ENCODE measurements at regions not wholly inside any gene's neighbourhood (a gene's known extent, or its start where the extent isn't known, plus 50 kb on each side); places are given as distances from the start of the nearest gene placed in this dataset.
"Not testable (repeated sequence)": the region's sequence is repeated elsewhere in the genome, so short reads cannot be mapped to it uniquely, and the experiment has no call there.

DNA sequence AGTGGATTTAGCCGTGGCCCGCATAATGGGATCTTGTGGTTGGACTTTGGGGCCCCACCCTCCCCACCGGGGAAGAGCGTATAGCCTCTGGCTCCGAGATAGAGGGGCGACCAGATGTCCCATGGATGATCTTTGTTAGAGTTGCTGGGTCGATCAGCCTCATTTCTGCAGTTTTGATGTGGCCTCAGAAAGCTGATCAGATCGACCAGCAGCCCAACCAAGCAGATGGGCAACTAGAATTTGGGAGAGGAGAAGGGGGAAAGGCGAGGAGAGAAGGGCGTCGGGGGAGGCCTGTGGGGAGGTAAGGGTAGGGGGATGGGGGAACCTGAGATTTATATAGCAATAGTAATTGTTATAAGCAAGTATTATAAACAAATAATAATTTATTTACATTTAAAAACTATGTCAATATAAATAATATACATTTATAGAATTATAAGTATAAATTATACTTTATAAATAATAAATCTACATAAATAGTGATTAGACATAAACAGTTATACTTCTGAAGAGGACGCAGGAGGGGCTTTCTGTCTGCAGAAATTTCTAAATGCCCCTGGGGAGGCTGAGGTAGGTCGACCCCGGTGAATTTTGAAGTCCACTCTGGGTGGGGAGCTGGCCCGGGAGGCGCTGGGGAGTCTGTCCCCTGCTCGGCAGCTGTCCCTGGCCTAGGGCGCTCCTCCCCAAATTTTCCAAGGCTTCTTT is 136.3 kb downstream of the KCNJ12 start:
- no peak for TF ChIP-seq POLR2AphosphoS5 (IDR thresholded peaks at IDR 0.05)
- TF ChIP-seq, protein P1, sequence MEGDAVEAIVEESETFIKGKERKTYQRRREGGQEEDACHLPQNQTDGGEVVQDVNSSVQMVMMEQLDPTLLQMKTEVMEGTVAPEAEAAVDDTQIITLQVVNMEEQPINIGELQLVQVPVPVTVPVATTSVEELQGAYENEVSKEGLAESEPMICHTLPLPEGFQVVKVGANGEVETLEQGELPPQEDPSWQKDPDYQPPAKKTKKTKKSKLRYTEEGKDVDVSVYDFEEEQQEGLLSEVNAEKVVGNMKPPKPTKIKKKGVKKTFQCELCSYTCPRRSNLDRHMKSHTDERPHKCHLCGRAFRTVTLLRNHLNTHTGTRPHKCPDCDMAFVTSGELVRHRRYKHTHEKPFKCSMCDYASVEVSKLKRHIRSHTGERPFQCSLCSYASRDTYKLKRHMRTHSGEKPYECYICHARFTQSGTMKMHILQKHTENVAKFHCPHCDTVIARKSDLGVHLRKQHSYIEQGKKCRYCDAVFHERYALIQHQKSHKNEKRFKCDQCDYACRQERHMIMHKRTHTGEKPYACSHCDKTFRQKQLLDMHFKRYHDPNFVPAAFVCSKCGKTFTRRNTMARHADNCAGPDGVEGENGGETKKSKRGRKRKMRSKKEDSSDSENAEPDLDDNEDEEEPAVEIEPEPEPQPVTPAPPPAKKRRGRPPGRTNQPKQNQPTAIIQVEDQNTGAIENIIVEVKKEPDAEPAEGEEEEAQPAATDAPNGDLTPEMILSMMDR (IDR thresholded peaks at IDR 0.05) = no peak
- no peak for TF ChIP-seq POLR2A (IDR thresholded peaks at IDR 0.05)
- no peaks in the 10 kb centered on the region for H3K9me3 ChIP-seq
- H3K4me3 ChIP-seq = peak overlapping the region in 1 of 3 donors; percentile 56
- no peak overlapping the region for H3K27ac ChIP-seq
- intact Hi-C loops (cut with DNase I; ENCODE audit: low total_unique reads) = no loop called here
- no peaks in the 10 kb centered on the region for H3K36me3 ChIP-seq
- DNase-seq (ENCODE audit: low spot score in 2 of 2) = no peak
- H3K27me3 ChIP-seq = no peaks in the 10 kb centered on the region
- no peaks in the 10 kb centered on the region for H3K4me1 ChIP-seq

DNA sequence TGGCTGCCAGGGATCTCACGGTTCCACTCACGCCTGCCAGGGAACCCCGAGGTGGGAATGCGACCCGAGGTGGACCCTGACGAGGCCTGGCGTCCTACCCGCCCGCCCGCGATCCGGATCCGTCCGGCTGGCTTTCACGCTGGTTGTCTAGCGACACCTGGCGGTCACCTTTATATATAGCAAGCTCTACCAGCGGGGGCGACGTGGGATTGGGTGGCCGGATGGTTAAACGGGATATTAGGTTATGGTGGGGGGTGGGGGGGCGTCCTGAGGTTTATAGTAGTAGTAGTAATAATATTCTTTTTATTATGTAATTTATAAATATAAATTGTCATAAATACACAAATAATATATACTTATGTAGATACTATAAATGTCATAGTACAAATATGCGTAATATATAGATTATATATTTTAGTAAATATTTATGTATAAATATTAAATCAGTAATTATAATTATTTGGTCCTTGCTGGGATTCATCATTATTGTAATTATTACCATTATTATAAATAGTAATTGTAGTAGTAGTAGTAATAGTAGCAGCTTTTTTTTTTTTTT is 136.9 kb downstream of the KCNJ12 start:
- Histone ChIP-seq H3K36me3 (no peaks in the 10 kb centered on the region), H3K27me3 (no peaks in the 10 kb centered on the region), H3K4me1 (no peaks in the 10 kb centered on the region), H3K27ac (no peak overlapping the region), H3K4me3 (peak overlapping the region in 1 of 3 donors; percentile 56), H3K9me3 (no peaks in the 10 kb centered on the region)
- TF ChIP-seq, protein P1 (IDR thresholded peaks at IDR 0.05) = peak; percentile 70 to 78 (median 73)
- TF ChIP-seq POLR2A (IDR thresholded peaks at IDR 0.05) = no peak
- intact Hi-C loops (cut with DNase I; ENCODE audit: low total_unique reads) = no loop called here
- peak; percentile 52 to 77 for DNase-seq (ENCODE audit: low spot score in 2 of 2)

DNA sequence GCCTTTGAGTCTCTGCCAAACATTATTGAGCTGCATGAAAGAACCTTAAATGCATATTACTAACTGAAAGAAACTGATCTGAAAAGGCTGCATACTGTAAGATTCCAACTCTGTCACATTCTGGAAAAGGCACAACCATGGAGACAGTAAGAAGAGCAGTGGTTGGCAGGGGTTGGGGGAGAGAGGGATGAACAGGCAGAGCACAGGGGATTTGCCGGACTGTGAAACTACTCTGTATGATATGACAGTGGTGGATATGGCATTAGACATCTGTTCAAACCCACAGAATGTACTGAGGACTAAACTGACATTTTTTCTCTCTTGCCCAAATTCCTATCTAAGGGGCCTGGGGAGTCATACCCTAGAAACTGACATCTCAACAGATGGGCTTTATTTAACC is 138.4 kb downstream of the KCNJ12 start:
- H3K36me3 ChIP-seq; H3K9me3 ChIP-seq; DNase-seq (ENCODE audit: low spot score in 2 of 2); H3K27ac ChIP-seq; H3K4me3 ChIP-seq; H3K4me1 ChIP-seq; intact Hi-C loops (cut with DNase I; ENCODE audit: low total_unique reads); H3K27me3 ChIP-seq: not testable (repeated sequence)

DNA sequence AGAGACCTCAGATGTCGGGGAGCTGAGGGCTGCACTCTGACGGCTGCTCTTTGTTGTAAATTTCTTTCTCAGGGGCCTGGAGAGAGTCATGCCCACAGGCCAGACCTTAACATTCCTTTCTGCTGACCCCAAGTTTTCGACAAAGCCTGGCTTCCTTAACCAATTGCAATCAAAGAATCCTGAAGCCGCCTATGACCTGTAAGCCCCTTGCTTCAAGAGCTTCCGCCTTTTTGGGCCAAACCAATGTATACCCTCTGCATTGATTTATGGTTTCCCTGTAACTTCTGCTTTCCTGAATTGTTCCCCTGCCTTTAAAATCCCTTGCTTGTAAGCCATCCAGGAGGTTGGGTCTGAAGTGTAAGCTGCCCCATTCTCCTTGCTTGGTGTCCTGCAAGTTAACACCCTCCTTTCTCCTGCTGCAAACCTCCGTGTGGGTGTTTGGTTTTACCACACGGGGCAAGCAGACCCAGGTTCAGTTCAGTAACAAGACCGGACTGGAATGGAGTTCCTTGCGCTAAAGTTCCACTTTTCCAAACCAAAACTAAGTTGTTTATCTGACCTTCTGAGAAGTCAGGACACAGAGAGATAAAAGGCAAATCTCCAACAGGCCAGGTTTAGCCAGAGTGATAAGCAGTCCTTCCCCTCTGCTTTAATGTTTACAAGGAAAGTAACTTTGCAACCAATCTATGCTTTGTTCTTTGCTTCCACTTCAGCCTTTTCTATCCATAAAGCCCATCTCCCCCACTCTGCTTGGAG is 141.6 kb downstream of the KCNJ12 start:
- DNase-seq (ENCODE audit: low spot score in 2 of 2) = no peak
- Histone ChIP-seq H3K27me3 (no peaks in the 10 kb centered on the region), H3K9me3 (no peaks in the 10 kb centered on the region), H3K27ac (no peak overlapping the region), H3K4me3 (no peak overlapping the region), H3K36me3 (no peaks in the 10 kb centered on the region), H3K4me1 (no peaks in the 10 kb centered on the region)
- no peak for TF ChIP-seq POLR2AphosphoS5 (IDR thresholded peaks at IDR 0.05)
- TF ChIP-seq, protein P1 (IDR thresholded peaks at IDR 0.05) = no peak
- no peak for TF ChIP-seq POLR2A (IDR thresholded peaks at IDR 0.05)
- intact Hi-C loops (cut with DNase I; ENCODE audit: low total_unique reads) = no loop called here

DNA sequence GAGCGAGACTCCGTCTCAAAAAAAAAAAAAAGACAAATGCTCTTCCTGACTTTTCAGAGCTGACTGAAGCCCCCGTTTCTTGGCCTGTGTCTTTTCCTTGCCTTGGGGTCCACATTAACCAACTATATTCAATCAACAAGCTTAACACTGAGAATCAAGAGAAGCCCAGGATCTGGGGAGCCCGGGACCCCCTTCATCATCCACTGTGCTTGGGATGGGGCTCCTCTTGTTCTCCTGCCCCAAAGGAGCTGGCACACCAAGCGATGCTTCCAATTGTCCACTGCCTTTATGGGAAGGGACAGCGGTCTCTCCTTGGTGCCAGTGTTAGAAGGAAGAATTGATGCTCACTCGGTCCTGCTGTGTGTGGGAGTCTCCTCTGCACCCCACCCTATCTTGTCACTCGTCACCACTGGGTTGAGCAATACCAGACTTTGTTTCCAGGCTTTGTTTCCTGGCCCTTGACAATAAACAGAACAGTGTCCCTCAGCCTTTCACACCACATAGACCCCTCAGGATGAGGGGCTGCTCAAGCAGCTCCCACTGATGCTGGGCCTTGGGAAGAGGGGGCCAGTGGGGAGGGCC is 146.7 kb downstream of the KCNJ12 start:
- no peak overlapping the region for H3K4me3 ChIP-seq

More for the DNA sequence above, 146.7 kb downstream of the KCNJ12 start:
- no peaks in the 10 kb centered on the region for H3K4me1 ChIP-seq
- H3K27ac ChIP-seq = no peak overlapping the region
- H3K36me3 ChIP-seq = no peaks in the 10 kb centered on the region
- H3K9me3 ChIP-seq = no peaks in the 10 kb centered on the region
- no peak for DNase-seq (ENCODE audit: low spot score in 2 of 2)
- intact Hi-C loops (cut with DNase I; ENCODE audit: low total_unique reads) = no loop called here
- TF ChIP-seq POLR2AphosphoS5 (IDR thresholded peaks at IDR 0.05) (no peak), POLR2A (IDR thresholded peaks at IDR 0.05) (no peak)
- TF ChIP-seq, protein P1 (IDR thresholded peaks at IDR 0.05) = no peak
- H3K27me3 ChIP-seq = no peaks in the 10 kb centered on the region

Measured in breast epithelium (tissue), 4 donors.